ENCODE measurements at regions not wholly inside any gene's neighbourhood (a gene's known extent, or its start where the extent isn't known, plus 50 kb on each side); places are given as distances from the start of the nearest gene placed in this dataset.
"Not testable (repeated sequence)": the region's sequence is repeated elsewhere in the genome, so short reads cannot be mapped to it uniquely, and the experiment has no call there.

GRCh38 chr4:78689700-78690323, 86.3 kb upstream of the BMP2K start:
- ChIA-PET CTCF (no interaction called here), POLR2A (no interaction called here)

- ChIA-PET CTCF (no interaction called here), POLR2A (no interaction called here)
Measured at GRCh38 chr4:78691334-78691754, 84.8 kb upstream of the BMP2K start.

DNA sequence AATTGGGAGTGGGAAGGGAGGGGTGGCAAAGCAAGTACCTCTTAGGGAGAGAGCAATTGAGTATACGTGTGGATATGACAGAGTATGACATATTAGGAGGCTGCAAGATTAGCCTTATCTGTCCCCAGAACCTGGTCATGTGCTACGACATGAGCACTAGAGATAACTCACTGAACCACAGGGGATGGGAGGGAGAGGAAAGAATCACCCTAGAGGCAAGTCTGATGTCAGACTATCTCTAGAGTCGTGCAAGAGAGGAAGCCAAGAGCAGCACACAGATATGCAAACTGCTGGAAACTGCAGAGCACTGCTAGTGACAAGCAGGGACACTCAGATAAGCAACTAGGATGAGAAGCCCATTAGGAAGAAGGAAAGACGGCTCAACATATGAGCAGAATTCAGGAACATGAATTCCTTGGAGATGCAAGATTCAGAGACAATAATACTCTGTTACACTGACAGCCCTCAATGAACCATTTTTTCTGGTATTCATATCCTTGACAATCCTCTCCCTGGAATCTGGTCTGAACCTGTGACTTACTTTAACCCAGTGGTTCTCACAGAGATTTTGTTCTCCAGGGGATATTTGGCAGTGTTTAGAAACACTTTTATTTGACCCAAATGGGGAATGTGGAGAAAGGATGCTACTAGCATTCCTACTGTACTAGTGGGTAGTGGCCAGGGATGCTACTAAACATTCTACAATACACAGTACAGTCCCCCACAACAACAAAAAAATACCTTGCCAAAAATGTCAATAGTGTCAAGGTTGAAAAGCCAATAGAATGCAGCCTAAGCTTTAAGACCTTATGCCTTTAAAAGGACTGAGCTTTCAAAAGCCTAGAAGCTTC, 84.0 kb upstream of the BMP2K start:
- POLR2A ChIA-PET: no interaction called here
- CTCF ChIA-PET: no interaction called here

DNA sequence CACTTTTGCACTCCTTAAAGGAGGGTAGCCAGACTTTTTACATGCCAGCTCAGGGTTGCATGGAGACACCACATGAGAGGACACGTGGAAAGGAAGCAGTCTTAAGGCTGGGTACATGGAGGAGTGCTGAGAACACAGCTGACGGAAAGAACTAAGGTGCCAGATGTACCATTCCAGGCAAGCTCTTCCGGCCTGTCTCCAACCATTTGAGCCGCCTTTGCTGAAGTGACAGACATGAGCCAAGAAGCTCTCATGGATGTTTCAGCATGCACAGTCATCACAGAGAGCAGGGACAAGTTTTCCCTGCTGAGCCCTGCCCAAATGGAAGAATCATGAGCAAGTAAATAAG, 83.4 kb upstream of the BMP2K start:
- POLR2A ChIA-PET: no interaction called here
- CTCF ChIA-PET: no interaction called here

DNA sequence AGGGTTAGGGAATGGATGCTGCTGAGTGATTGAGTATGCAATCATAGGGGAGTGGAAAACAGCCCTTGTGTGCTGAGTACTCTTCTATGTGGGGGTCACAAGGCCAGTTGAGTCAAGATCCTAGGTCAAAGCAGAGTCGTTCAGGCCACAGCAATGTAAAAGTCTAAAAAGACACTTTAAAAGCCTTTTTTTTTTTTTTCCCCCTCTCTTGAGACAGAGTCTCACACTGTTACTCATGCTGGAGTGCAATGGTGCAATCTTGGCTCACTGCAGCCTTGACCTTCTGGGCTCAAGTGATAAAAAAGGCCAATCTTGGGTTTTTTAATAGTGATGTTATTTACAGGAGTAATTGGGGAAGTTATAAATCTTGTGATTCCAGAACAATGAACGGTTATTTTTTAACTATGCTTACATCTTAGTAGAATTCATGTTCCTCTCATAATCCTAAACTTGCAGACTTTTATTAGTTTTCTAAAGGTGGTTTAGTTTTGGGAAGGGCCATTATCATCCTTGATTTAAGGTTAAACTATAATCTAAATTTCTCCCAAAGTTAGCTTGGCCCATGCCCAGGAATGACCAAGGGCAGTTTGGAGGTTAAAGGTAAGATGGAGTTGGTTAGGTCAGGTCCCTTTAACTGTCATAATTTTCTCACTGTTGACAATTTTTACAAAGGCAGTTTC, 82.2 kb upstream of the BMP2K start:
- ChIA-PET POLR2A (no interaction called here), CTCF (no interaction called here)

- ChIA-PET CTCF (no interaction called here), POLR2A (no interaction called here)
Measured at GRCh38 chr4:78694457-78694787, 81.7 kb upstream of the BMP2K start.

- POLR2A ChIA-PET: no interaction called here
- CTCF ChIA-PET: no interaction called here
Measured at GRCh38 chr4:78695910-78696309, 80.2 kb upstream of the BMP2K start.

- ChIA-PET CTCF (no interaction called here), POLR2A (no interaction called here)
Measured at GRCh38 chr4:78703079-78703478, 73.1 kb upstream of the BMP2K start.

GRCh38 chr4:78704317-78704716, 71.8 kb upstream of the BMP2K start:
- ChIA-PET CTCF (no interaction called here), POLR2A (no interaction called here)

DNA sequence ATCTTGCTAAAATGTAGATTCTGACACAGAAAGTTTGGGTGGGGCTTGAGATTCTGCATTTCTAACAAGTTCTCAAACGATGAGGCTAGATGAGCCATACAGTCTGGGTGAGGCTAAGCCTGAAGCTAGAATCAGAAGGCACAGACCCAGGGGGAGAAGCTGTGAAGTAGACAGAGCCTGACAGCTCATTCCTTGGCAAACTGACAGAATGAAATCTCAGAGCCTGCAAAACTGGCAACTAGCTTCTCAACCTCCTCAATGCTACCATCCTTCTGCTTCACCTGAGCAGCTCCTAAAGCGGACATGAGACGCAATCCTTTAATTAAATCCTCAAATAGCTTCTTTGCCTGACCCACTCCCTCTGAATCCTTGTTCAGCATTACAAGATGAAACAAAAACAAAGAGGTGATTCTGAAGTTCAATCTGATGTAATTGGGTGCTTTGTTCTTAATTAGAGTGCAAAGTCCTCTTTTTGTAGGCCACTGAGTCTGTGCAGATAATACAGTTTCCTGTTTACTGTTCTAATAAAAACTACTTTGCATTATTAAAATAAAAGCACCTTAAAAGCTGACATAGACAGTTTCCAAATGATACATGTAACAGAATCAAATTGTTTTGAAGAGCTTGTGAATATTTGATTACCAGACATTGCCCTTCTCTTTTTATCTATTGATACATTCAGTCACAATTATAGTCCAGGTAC, 71.0 kb upstream of the BMP2K start:
- CTCF ChIA-PET: no interaction called here

GRCh38 chr4:78706302-78706701, 69.8 kb upstream of the BMP2K start:
- ChIA-PET POLR2A (no interaction called here), CTCF (no interaction called here)

More for the DNA sequence above, 71.0 kb upstream of the BMP2K start:
- POLR2A ChIA-PET: interaction anchor here (0.5 kb wide), 1 partner anchor 22 kb away, joined by 3 read pairs; no protein-coding TSS in a partner anchor

DNA sequence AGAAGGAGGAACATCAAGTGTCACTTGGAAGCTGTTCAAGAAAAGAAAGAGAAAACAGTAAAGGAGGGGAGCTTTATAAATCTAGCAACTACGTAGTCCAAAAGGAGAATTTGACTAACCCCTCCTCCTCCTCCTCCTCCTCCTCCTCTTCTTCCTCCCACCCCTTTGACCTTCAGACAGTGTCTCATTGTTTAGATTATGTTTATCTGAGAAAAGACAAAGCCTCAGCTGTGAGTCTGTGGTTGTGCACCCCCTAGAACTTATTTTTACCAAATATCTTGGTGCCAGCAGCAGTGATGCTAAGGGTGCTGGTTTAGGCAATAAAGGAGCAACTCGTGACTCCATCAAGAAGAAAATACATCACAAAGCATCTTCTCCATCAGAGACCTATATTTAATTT, 68.9 kb upstream of the BMP2K start:
- ChIA-PET POLR2A (no interaction called here), CTCF (no interaction called here)

DNA sequence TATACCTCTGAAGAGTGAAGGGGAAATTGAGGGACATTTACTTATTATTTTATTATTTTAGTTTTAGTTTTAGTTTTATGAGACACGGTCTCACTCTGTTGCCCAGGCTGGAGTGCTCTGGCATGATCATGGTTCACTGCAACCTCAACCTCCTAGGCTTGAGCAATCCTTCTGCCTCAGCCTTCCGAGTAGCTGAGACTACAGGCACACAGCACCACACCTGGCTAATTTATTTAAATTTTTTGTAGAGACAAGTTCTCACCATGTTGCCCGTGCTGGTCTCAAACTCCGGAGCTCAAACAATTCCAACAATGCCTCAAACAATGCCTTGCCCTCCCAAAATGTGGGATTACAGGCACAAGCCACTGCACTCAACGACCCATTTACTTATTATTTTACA, 68.4 kb upstream of the BMP2K start:
- ChIA-PET CTCF (no interaction called here), POLR2A (no interaction called here)

GRCh38 chr4:78710536-78710935, 65.6 kb upstream of the BMP2K start:
- ChIA-PET POLR2A (no interaction called here), CTCF (no interaction called here)

- POLR2A ChIA-PET: no interaction called here
- CTCF ChIA-PET: no interaction called here
Measured at GRCh38 chr4:78711676-78712075, 64.5 kb upstream of the BMP2K start.

DNA sequence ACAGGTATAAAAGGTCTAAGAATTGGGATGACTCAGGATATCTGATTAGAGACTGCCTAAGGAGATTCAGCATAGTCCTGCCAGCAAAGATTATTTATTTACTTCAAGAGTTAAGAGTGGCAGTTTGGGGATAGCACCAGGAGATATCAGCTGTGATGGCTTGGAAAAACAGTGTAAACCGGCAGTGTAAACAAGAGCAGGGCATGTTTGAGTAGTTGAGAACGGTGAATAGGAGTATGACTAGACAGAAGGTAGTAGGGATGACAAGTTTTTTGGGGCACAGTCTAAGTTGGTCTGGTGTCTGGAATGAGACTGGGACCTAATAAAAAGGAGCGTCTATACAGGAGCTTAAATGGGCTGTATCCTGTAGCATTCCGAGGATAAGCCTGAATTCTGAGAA, 61.6 kb upstream of the BMP2K start:
- POLR2A ChIA-PET, CTCF ChIA-PET: not testable (repeated sequence)

GRCh38 chr4:78715372-78715771, 60.8 kb upstream of the BMP2K start:
- CTCF ChIA-PET, POLR2A ChIA-PET: not testable (repeated sequence)

DNA sequence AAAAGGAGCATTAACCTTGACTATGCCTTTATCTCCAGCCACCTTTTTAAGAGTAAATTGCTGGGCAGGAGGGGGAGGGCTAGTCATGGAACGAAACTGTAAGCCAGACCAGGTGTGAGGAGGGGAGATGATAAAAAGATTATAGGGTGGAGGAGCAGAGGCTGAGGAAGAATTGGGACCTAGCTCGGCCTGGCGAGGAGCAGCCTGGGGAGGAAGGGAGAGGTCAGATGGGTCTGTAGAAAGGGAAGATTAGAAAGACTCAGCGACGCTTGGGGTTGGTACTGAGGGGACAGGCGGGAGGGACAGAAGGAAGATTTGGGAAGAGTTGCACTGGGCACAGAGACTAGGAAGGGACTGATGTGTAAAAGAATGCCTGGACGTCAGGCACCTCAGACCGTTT, 58.4 kb upstream of the BMP2K start:
- POLR2A ChIA-PET, CTCF ChIA-PET: not testable (repeated sequence)

- ChIA-PET POLR2A (no interaction called here), CTCF (no interaction called here)
Measured at GRCh38 chr4:78720204-78720603, 55.9 kb upstream of the BMP2K start.

GRCh38 chr4:78720994-78721677, 55.0 kb upstream of the BMP2K start:
- ChIA-PET POLR2A (no interaction called here), CTCF (no interaction called here)

GRCh38 chr4:78721747-78722146, 54.4 kb upstream of the BMP2K start:
- ChIA-PET CTCF (no interaction called here), POLR2A (no interaction called here)

Measured in activated CD8-positive, alpha-beta memory T cell treated with anti-CD3 and anti-CD28 coated beads for 36 hours (primary cell).